Natural killer cell (primary cell): ENCODE measurements at regions not wholly inside any gene's neighbourhood (a gene's known extent, or its start where the extent isn't known, plus 50 kb on each side); places are given as distances from the start of the nearest gene placed in this dataset.

ENCODE experiments used
- ATAC-seq, 3 donors: fragments of 150-1000 bp in 2 of 3; fragments of 200-7000 bp in 1 of 3; cut with Tn5 transposase; 1 replicate in 1 of 3; 2 replicates in 2 of 3; pipeline ENCODE4 v1.10.0; 2021; ENCODE audit warnings: mild to moderate bottlenecking in 2 of 3, moderate library complexity in 2 of 3
- DNase-seq, 2 donors: peaks; one replicate each; pipeline versions ENCODE4 v3.0.0 to v3.0.0-alpha.2; 2013 to 2021; ENCODE audit warnings: mixed read lengths in 1 of 2
- H3K27ac ChIP-seq: one replicate; pipeline ENCODE4 v1.5.1; 2013; ENCODE audit warnings: mild to moderate bottlenecking, low read length
- H3K27me3 ChIP-seq: one replicate; pipeline ENCODE4 v1.6.1; 2013; ENCODE audit warnings: low read length; ENCODE audit not compliant: control insufficient read depth, insufficient read depth
- H3K36me3 ChIP-seq: one replicate; pipeline ENCODE4 v1.6.1; 2013; ENCODE audit warnings: low read length; ENCODE audit not compliant: control insufficient read depth, insufficient read depth
- H3K4me1 ChIP-seq: one replicate; pipeline ENCODE4 v1.6.1; 2013; ENCODE audit warnings: low read length; ENCODE audit not compliant: control insufficient read depth, insufficient read depth
- H3K4me3 ChIP-seq: one replicate; pipeline ENCODE4 v1.5.1; 2013; ENCODE audit warnings: low read length
- H3K9me3 ChIP-seq: one replicate; pipeline ENCODE4 v1.6.1; 2013; ENCODE audit warnings: low read length; ENCODE audit not compliant: control insufficient read depth, insufficient read depth
- H3K27ac Mint-ChIP-seq, 2 donors: one replicate each; pipeline ENCODE4 v1.8.0; 2022; ENCODE audit warnings: mild to moderate bottlenecking in 2 of 2, mixed read lengths in 2 of 2, moderate library complexity in 1 of 2
- H3K27me3 Mint-ChIP-seq, 2 donors: one replicate each; pipeline ENCODE4 v1.8.0; 2022; ENCODE audit warnings: low read depth in 2 of 2, mixed read lengths in 2 of 2
- H3K36me3 Mint-ChIP-seq: one replicate; pipeline ENCODE4 v1.8.0; 2022; ENCODE audit warnings: mixed read lengths
- H3K4me1 Mint-ChIP-seq, 2 donors: one replicate each; pipeline ENCODE4 v1.8.0; 2022; ENCODE audit warnings: mixed read lengths in 2 of 2
- H3K4me3 Mint-ChIP-seq: one replicate; pipeline ENCODE4 v1.8.0; 2022; ENCODE audit warnings: mild to moderate bottlenecking, moderate library complexity, mixed read lengths
- H3K9me3 Mint-ChIP-seq, 2 donors: one replicate each; pipeline ENCODE4 v1.8.0; 2022; ENCODE audit warnings: mixed read lengths in 2 of 2
- WGBS: methylation state at CpG from one replicate; pipeline ENCODE4 v1.1.7; 2013; ENCODE audit warnings: missing lambda C conversion rate; ENCODE audit not compliant: insufficient coverage; 5-methylcytosine and 5-hydroxymethylcytosine counted together
- intact Hi-C: fragments of 100-400 bp; cut with micrococcal nuclease; formaldehyde crosslinking; loops from one replicate; pipeline ENCODE4 v1.14.2; 2022
- TF ChIP-seq, protein P1 (sequence below): fragments of 200-600 bp; IDR thresholded peaks from one replicate; pipeline ENCODE4 v1.8.0; 2022; ENCODE audit warnings: antibody characterized with exemption

DNA sequence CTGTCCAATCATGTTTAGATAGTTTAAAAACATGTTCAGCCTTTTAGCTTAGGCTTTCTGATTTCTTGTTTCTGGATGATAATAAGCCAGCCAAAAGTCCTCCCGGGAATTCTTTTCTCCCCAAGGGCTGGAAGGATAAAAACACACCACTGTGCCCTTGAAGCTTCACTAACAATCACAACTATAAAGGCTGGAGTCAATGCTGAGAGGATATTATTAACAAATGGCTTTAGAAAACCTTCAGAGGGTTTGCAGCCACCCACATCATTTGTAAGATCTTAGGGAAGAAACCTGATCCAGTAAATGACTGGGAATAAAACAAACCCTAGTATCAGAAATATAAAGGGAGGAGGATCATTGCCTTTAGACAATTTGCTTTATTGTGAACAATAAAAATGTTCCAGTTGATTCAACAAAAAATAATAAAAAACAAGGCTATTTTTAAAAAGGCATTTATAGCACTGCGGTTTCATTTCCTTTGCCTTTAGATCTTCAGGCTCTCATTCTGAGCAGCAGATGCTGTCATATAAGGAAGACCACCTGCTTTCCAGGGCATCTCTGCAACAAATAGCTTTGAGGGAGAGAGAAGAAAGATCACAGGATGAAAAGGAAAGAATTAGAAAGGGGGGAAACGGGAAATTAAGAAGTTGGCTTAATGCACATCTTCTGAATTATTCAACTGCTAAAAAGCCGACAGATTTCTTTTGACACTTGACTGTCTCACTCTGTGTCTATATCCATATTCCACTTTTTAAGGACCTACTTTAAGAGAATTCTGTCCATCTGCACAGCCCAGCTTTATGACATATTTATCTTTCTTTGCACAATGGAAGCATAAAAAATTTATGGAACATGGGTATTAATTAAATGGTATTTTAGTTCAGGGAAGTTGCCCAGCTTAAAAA lies 277.2 kb upstream of the SLC24A2 start:
- H3K4me3 ChIP-seq, result no peak overlapping the region
- TF ChIP-seq, protein P1, sequence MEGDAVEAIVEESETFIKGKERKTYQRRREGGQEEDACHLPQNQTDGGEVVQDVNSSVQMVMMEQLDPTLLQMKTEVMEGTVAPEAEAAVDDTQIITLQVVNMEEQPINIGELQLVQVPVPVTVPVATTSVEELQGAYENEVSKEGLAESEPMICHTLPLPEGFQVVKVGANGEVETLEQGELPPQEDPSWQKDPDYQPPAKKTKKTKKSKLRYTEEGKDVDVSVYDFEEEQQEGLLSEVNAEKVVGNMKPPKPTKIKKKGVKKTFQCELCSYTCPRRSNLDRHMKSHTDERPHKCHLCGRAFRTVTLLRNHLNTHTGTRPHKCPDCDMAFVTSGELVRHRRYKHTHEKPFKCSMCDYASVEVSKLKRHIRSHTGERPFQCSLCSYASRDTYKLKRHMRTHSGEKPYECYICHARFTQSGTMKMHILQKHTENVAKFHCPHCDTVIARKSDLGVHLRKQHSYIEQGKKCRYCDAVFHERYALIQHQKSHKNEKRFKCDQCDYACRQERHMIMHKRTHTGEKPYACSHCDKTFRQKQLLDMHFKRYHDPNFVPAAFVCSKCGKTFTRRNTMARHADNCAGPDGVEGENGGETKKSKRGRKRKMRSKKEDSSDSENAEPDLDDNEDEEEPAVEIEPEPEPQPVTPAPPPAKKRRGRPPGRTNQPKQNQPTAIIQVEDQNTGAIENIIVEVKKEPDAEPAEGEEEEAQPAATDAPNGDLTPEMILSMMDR, result no peak
- H3K27ac ChIP-seq, result no peak overlapping the region
- ATAC-seq (no peak), DNase-seq (no peak)
- Mint-ChIP-seq H3K4me3 (no peak overlapping the region), H3K27ac (no peak overlapping the region), H3K4me1 (peaks cover 0 to 5% of the 10 kb centered on the region in 2 donors), H3K9me3 (no peaks in the 10 kb centered on the region), H3K36me3 (no peaks in the 10 kb centered on the region), H3K27me3 (peaks cover 0 to 3% of the 10 kb centered on the region in 2 donors)
- H3K27me3 ChIP-seq, result no peaks in the 10 kb centered on the region
- 61% methylated on average over 4 of the region's 4 CpGs for WGBS
- no peaks in the 10 kb centered on the region for H3K36me3 ChIP-seq
- no peaks in the 10 kb centered on the region for H3K9me3 ChIP-seq
- no peaks in the 10 kb centered on the region for H3K4me1 ChIP-seq
- intact Hi-C loops, result no loop called here

DNA sequence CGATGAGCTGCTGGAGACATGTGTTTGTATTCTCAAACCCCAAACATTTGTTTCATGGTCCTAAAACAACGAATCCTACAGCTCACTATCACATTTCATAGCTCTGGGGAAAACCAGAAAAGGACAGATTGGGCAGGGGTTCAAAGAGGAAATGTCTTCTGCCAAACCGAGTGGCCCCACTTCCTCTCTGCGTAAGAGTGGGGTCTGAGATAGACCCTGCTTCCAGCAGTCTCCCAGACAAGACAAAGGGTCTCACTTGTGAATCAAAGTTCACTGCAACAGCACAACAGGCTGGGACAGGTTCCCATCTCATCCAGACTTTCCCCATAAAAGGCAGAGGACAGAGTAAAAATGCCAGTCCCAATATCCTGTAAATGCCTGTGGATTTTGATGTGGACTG lies 276.2 kb upstream of the SLC24A2 start:
- ATAC-seq (no peak), DNase-seq (no peak)
- no peak overlapping the region for H3K4me3 Mint-ChIP-seq
- Histone ChIP-seq H3K4me3 (no peak overlapping the region), H3K27me3 (no peaks in the 10 kb centered on the region), H3K36me3 (no peaks in the 10 kb centered on the region), H3K9me3 (no peaks in the 10 kb centered on the region), H3K4me1 (no peaks in the 10 kb centered on the region), H3K27ac (no peak overlapping the region)
- 32% methylated on average over 4 of the region's 4 CpGs for WGBS
- TF ChIP-seq, protein P1, result no peak
- peaks cover 3 to 5% of the 10 kb centered on the region in 2 donors for H3K27me3 Mint-ChIP-seq
- peaks cover 0 to 5% of the 10 kb centered on the region in 2 donors for H3K4me1 Mint-ChIP-seq
- H3K27ac Mint-ChIP-seq, result no peak overlapping the region
- H3K36me3 Mint-ChIP-seq, result no peaks in the 10 kb centered on the region
- H3K9me3 Mint-ChIP-seq, result no peaks in the 10 kb centered on the region
- intact Hi-C loops, result no loop called here

DNA sequence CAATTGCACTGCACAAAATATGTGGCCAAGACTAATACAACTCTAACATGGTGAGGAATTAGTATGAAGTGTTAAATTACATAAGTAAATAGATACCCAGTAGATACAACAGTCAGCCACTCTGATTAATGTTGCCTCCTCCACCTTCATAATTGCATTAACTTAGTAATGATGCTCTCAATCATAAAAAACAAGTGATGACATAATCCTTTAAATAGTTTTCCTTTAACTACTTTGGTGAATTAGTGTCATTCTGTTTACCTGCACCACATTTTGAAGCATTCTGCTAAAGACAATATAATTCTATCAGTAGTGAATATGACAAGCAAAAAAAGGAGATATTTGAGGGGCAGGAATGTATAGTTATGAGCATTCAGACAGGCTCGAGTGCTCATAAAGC lies 265.9 kb upstream of the SLC24A2 start:
- H3K27ac Mint-ChIP-seq, result no peak overlapping the region
- intact Hi-C loops, result no loop called here

More for the DNA sequence above, 265.9 kb upstream of the SLC24A2 start:
- ATAC-seq (no peak), DNase-seq (no peak)
- Mint-ChIP-seq H3K27me3 (peaks cover 10 to 13% of the 10 kb centered on the region in 2 donors), H3K36me3 (no peaks in the 10 kb centered on the region), H3K9me3 (no peaks in the 10 kb centered on the region), H3K4me3 (no peak overlapping the region), H3K4me1 (no peaks in the 10 kb centered on the region)
- Histone ChIP-seq H3K9me3 (no peaks in the 10 kb centered on the region), H3K4me3 (no peak overlapping the region), H3K4me1 (no peaks in the 10 kb centered on the region), H3K36me3 (no peaks in the 10 kb centered on the region), H3K27ac (no peak overlapping the region), H3K27me3 (no peaks in the 10 kb centered on the region)
- WGBS, result 86% methylated on average over 1 of the region's 1 CpG
- TF ChIP-seq, protein P1, result no peak
